ENCODE measurements at regions not wholly inside any gene's neighbourhood (a gene's known extent, or its start where the extent isn't known, plus 50 kb on each side); places are given as distances from the start of the nearest gene placed in this dataset.
A peak's percentile ranks its signal among the peaks of the same experiment; 100 is the strongest.

- TF ChIP-seq CTCF (conservative IDR thresholded peaks at IDR 0.05; ENCODE audit: low read length): 0 out of 2 replicates have a peak, but pooled peaks have one; percentile 26
- TF ChIP-seq EZH2phosphoT487 (IDR thresholded peaks at IDR 0.05; ENCODE audit: borderline replicate concordance, low read depth, low read length): no peak
- Histone ChIP-seq H3K4me2 (ENCODE audit: low read length) (no peak overlapping the region), H3K79me2 (ENCODE audit: insufficient read depth, low read depth, low read length) (no peaks in the 10 kb centered on the region), H2AFZ (ENCODE audit: low read length) (no peak overlapping the region), H3K9me2 (ENCODE audit: insufficient read depth, low read length) (no peaks in the 10 kb centered on the region), H3K9me3 (ENCODE audit: low read length) (no peaks in the 10 kb centered on the region), H3K36me3 (ENCODE audit: insufficient read depth, low read length) (no peaks in the 10 kb centered on the region), H4K20me1 (ENCODE audit: insufficient read depth, low read length) (no peaks in the 10 kb centered on the region), H3K27ac (ENCODE audit: low read depth, low read length, poor library complexity, severe bottlenecking) (no peak overlapping the region), H3K4me3 (ENCODE audit: low read depth, low read length, poor library complexity, severe bottlenecking) (no peak overlapping the region), H3K4me1 (ENCODE audit: insufficient read depth, low read length, poor library complexity, severe bottlenecking) (no peaks in the 10 kb centered on the region)
- BruUV-seq (replicated peaks): no TSS peak
- ChIA-PET CTCF (ENCODE audit: unreplicated experiment) (no interaction called here), POLR2A (no interaction called here)
- intact Hi-C loops (cut with micrococcal nuclease; ENCODE audit: unreplicated experiment): no loop called here
- peak; percentile 20 for DNase-seq (ENCODE audit: low spot score)
Observed at GRCh38 chr7:1368682-1369571, 90.3 kb downstream of the MICALL2 start.

- Histone ChIP-seq H3K9me2 (ENCODE audit: insufficient read depth, low read length) (no peaks in the 10 kb centered on the region), H3K27ac (ENCODE audit: low read depth, low read length, poor library complexity, severe bottlenecking) (no peak overlapping the region), H3K4me2 (ENCODE audit: low read length) (no peak overlapping the region), H3K4me3 (ENCODE audit: low read depth, low read length, poor library complexity, severe bottlenecking) (no peak overlapping the region), H3K79me2 (ENCODE audit: insufficient read depth, low read depth, low read length) (no peaks in the 10 kb centered on the region), H2AFZ (ENCODE audit: low read length) (no peak overlapping the region), H3K4me1 (ENCODE audit: insufficient read depth, low read length, poor library complexity, severe bottlenecking) (no peaks in the 10 kb centered on the region), H3K9me3 (ENCODE audit: low read length) (no peaks in the 10 kb centered on the region), H4K20me1 (ENCODE audit: insufficient read depth, low read length) (no peaks in the 10 kb centered on the region), H3K36me3 (ENCODE audit: insufficient read depth, low read length) (no peaks in the 10 kb centered on the region)
- CTCF ChIA-PET (ENCODE audit: unreplicated experiment): no interaction called here
- no peak for DNase-seq (ENCODE audit: low spot score)
- intact Hi-C loops (cut with micrococcal nuclease; ENCODE audit: unreplicated experiment): no loop called here
- POLR2A ChIA-PET: no interaction called here
- TF ChIP-seq EZH2phosphoT487 (IDR thresholded peaks at IDR 0.05; ENCODE audit: borderline replicate concordance, low read depth, low read length): no peak
- BruUV-seq (replicated peaks): no TSS peak
Observed at GRCh38 chr7:1369916-1370657, 89.2 kb downstream of the MICALL2 start.

- Histone ChIP-seq H3K36me3 (ENCODE audit: insufficient read depth, low read length) (no peaks in the 10 kb centered on the region), H3K9me2 (ENCODE audit: insufficient read depth, low read length) (no peaks in the 10 kb centered on the region), H4K20me1 (ENCODE audit: insufficient read depth, low read length) (no peaks in the 10 kb centered on the region), H3K27ac (ENCODE audit: low read depth, low read length, poor library complexity, severe bottlenecking) (no peak overlapping the region), H2AFZ (ENCODE audit: low read length) (no peak overlapping the region), H3K4me2 (ENCODE audit: low read length) (no peak overlapping the region), H3K4me1 (ENCODE audit: insufficient read depth, low read length, poor library complexity, severe bottlenecking) (no peaks in the 10 kb centered on the region), H3K9me3 (ENCODE audit: low read length) (no peaks in the 10 kb centered on the region), H3K79me2 (ENCODE audit: insufficient read depth, low read depth, low read length) (no peaks in the 10 kb centered on the region), H3K4me3 (ENCODE audit: low read depth, low read length, poor library complexity, severe bottlenecking) (no peak overlapping the region)
- BruUV-seq (replicated peaks): no TSS peak
- POLR2A ChIA-PET: no interaction called here
- DNase-seq (ENCODE audit: low spot score): no peak
- intact Hi-C loops (cut with micrococcal nuclease; ENCODE audit: unreplicated experiment): no loop called here
- no peak for TF ChIP-seq EZH2phosphoT487 (IDR thresholded peaks at IDR 0.05; ENCODE audit: borderline replicate concordance, low read depth, low read length)
- TF ChIP-seq CTCF (conservative IDR thresholded peaks at IDR 0.05; ENCODE audit: low read length): no peak
- CTCF ChIA-PET (ENCODE audit: unreplicated experiment): no interaction called here
Observed at GRCh38 chr7:1370738-1371137, 88.5 kb downstream of the MICALL2 start.
